ENCODE measurements at regions not wholly inside any gene's neighbourhood (a gene's known extent, or its start where the extent isn't known, plus 50 kb on each side); places are given as distances from the start of the nearest gene placed in this dataset.

DNA sequence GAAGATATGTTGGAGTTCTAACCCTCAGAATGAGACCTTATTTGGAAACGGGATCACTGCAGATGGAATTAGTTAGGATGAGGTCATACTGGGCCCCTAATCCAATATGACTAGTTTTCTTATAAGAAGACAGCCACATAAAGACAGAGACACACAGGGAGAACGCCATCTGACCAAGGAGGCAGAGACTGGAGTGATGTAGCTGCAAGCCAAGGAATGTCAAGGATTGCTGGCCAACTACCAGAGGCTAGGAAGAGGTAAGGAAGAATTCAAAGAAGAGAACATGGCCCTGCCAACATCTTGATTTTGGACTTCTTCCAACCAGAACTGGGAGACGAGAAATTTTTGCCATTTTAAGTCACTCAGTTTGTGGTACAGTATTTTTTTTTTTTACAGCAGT lies 152.8 kb upstream of the DIPK2B start:
- H3K4me3 Mint-ChIP-seq (ENCODE audit: unreplicated experiment), result no peak overlapping the region
- no peaks in the 10 kb centered on the region for H3K36me3 Mint-ChIP-seq (ENCODE audit: insufficient read depth, unreplicated experiment)
- DNase-seq (ENCODE audit: unreplicated experiment), result no peak
- H3K4me1 Mint-ChIP-seq (ENCODE audit: insufficient read depth, unreplicated experiment), result peaks cover 5% of the 10 kb centered on the region
- no peak overlapping the region for H3K27ac Mint-ChIP-seq (ENCODE audit: low read depth, unreplicated experiment)
- CTCF ChIA-PET, result no interaction called here
- intact Hi-C loops (cut with micrococcal nuclease), result no loop called here
- TF ChIP-seq CTCF (IDR thresholded peaks at IDR 0.05; ENCODE audit: unreplicated experiment), result no peak
- POLR2A ChIA-PET, result no interaction called here
- peaks cover 16% of the 10 kb centered on the region for H3K9me3 Mint-ChIP-seq (ENCODE audit: unreplicated experiment)
- H3K27me3 Mint-ChIP-seq (ENCODE audit: insufficient read depth, unreplicated experiment), result peaks cover 63% of the 10 kb centered on the region
- no TSS peak for BruUV-seq (replicated peaks)

GRCh38 chrX:45352611-45353010 lies 151.9 kb upstream of the DIPK2B start:
- BruUV-seq (replicated peaks), result no TSS peak
- POLR2A ChIA-PET, result no interaction called here
- TF ChIP-seq CTCF (IDR thresholded peaks at IDR 0.05; ENCODE audit: unreplicated experiment), result no peak
- intact Hi-C loops (cut with micrococcal nuclease), result no loop called here
- Mint-ChIP-seq H3K36me3 (ENCODE audit: insufficient read depth, unreplicated experiment) (no peaks in the 10 kb centered on the region), H3K4me1 (ENCODE audit: insufficient read depth, unreplicated experiment) (peaks cover 12% of the 10 kb centered on the region), H3K4me3 (ENCODE audit: unreplicated experiment) (no peak overlapping the region), H3K27me3 (ENCODE audit: insufficient read depth, unreplicated experiment) (peaks cover 55% of the 10 kb centered on the region), H3K27ac (ENCODE audit: low read depth, unreplicated experiment) (no peak overlapping the region), H3K9me3 (ENCODE audit: unreplicated experiment) (peaks cover 9% of the 10 kb centered on the region)
- no peak for DNase-seq (ENCODE audit: unreplicated experiment)
- CTCF ChIA-PET, result no interaction called here

DNA sequence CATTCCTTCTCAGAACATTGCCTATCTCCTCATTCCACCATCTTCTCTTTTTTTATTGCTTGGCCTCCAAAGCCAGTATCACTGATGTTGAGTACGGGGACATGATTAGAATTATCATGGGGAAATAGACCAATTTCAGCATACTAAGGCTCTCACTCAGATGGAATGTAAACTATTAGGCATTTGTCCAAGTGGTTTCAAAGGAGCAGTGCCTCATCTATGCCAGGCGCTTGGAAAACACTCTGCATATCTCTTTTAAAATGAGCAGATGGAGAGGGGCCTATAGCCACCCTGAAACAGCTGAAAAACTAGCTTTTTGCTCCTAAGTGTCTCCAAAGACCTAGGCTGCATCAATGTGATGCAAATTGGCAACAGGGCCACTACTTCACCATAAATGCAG lies 150.8 kb upstream of the DIPK2B start:
- Mint-ChIP-seq H3K9me3 (ENCODE audit: unreplicated experiment) (peaks cover 7% of the 10 kb centered on the region), H3K27ac (ENCODE audit: low read depth, unreplicated experiment) (no peak overlapping the region), H3K36me3 (ENCODE audit: insufficient read depth, unreplicated experiment) (no peaks in the 10 kb centered on the region), H3K4me1 (ENCODE audit: insufficient read depth, unreplicated experiment) (peaks cover 13% of the 10 kb centered on the region), H3K27me3 (ENCODE audit: insufficient read depth, unreplicated experiment) (peaks cover 52% of the 10 kb centered on the region), H3K4me3 (ENCODE audit: unreplicated experiment) (no peak overlapping the region)
- BruUV-seq (replicated peaks), result no TSS peak
- ChIA-PET POLR2A (interaction anchor here (0.6 kb wide), 1 partner anchor 36 kb away, joined by 3 read pairs; no protein-coding TSS in a partner anchor), CTCF (interaction anchor here (0.8 kb wide), 1 partner anchor 26 kb away, joined by 3 read pairs; no protein-coding TSS in a partner anchor)
- TF ChIP-seq CTCF (IDR thresholded peaks at IDR 0.05; ENCODE audit: unreplicated experiment), result no peak
- DNase-seq (ENCODE audit: unreplicated experiment), result peak; percentile 10
- intact Hi-C loops (cut with micrococcal nuclease), result no loop called here

DNA sequence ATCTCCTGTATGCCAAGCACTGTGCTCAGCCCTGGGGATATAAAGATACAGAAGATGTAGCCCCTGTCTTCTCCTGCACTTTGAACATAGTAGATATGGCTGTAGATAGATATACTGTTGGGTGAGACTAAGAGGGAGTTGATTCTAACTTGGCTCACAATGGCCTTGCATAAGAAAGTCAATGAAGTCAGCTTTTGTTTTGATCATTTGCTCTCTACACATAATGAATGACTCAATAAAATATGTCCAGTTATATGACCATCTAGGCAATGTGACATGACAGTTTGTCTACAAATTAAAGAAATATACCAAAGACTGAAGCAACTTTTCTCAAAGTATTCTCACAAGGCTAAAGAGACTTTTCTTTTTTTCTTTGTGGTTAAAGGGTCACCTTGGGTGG lies 147.6 kb upstream of the DIPK2B start:
- no peak for TF ChIP-seq CTCF (IDR thresholded peaks at IDR 0.05; ENCODE audit: unreplicated experiment)
- H3K27ac Mint-ChIP-seq (ENCODE audit: low read depth, unreplicated experiment), result no peak overlapping the region
- ChIA-PET CTCF (interaction anchor here (1.2 kb wide), 1 partner anchor 1060 kb away, joined by 3 read pairs; no protein-coding TSS in a partner anchor), POLR2A (no interaction called here)
- peaks cover 7% of the 10 kb centered on the region for H3K9me3 Mint-ChIP-seq (ENCODE audit: unreplicated experiment)
- H3K4me3 Mint-ChIP-seq (ENCODE audit: unreplicated experiment), result no peak overlapping the region
- peaks cover 9% of the 10 kb centered on the region for H3K4me1 Mint-ChIP-seq (ENCODE audit: insufficient read depth, unreplicated experiment)
- intact Hi-C loops (cut with micrococcal nuclease), result no loop called here
- peaks cover 36% of the 10 kb centered on the region for H3K27me3 Mint-ChIP-seq (ENCODE audit: insufficient read depth, unreplicated experiment)
- no peaks in the 10 kb centered on the region for H3K36me3 Mint-ChIP-seq (ENCODE audit: insufficient read depth, unreplicated experiment)
- BruUV-seq (replicated peaks), result no TSS peak
- no peak for DNase-seq (ENCODE audit: unreplicated experiment)
